ENCODE measurements at regions not wholly inside any gene's neighbourhood (a gene's known extent, or its start where the extent isn't known, plus 50 kb on each side); places are given as distances from the start of the nearest gene placed in this dataset.

- no peak for DNase-seq
Observed at GRCh38 chr18:44624052-44624451, 56.6 kb upstream of the SETBP1 start.

DNA sequence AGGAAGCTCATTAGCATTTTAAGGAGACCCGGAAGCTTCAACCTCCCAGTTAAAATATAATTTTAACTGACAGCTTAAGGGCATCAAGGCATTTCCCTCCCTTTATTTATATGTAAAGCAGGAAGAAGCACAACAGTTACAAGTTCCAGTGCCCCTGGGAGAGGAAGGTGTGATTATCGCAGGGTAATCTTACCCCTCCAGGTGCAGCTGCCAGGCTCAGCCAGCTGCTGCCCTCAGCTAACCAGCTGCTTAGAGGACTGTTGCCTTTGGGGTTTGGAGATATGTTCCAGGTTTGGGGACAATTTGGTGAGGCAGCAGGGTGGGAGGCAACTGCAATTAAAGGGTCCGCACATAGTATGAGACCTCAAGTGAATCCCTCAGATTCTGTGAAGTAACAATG lies 55.3 kb upstream of the SETBP1 start:
- DNase-seq: no peak

GRCh38 chr18:44626236-44626635 lies 54.5 kb upstream of the SETBP1 start:
- no peak for DNase-seq

DNA sequence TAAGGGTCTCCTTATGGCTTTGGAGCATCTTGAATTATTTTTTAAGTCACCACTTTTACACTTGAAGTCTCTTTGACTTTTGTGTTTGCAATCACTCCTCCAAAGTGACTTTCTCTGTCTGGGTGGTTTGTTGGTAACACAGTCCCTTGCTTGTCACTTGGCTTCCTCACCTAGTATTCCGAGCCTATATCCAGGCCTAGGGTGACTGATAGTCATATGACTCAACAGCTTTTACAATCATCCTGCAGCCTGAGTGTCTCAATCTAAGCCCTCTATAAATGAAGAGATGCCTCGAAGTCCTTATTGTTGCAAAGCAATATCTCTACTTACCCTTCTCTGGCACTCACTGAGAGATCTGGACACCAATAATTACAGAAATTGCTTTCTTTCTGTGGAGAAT lies 53.9 kb upstream of the SETBP1 start:
- DNase-seq: no peak

GRCh38 chr18:44627280-44627679 lies 53.4 kb upstream of the SETBP1 start:
- DNase-seq: no peak

- no peak for DNase-seq
Observed at GRCh38 chr18:44629406-44629805, 51.3 kb upstream of the SETBP1 start.

DNA sequence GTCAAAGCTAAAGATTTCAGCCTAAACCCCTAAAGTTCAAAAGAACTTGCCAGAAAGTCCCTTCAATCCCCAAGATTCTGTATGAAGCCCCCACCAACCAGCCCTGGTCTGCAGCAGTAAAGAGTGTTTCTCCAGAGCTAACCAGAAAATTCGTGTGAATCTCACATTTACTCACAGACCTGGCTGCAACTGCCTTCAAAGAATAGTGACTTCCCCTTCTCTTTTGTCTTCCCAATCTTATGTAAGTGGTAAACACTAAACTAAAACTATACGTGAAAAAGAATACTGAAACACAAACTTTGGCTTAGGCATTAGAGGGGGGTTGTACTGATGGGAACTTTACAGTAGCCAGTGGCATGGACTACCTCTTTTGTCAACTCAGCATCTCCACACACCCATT lies 50.6 kb upstream of the SETBP1 start:
- DNase-seq: no peak
